HepG2 (cell line): ENCODE measurements at regions not wholly inside any gene's neighbourhood (a gene's known extent, or its start where the extent isn't known, plus 50 kb on each side); places are given as distances from the start of the nearest gene placed in this dataset.

Experiments
- ATAC-seq: fragments of 200-7000 bp; cut with Tn5 transposase; 3 replicates; pipeline ENCODE4 v1.9.1; 2020; ENCODE audit warnings: mild to moderate bottlenecking, moderate library complexity
- BruUV-seq: library from RNA; stranded (reverse); fragments of 400-500 nt; replicated peaks from 2 replicates; lab custom pipeline; 2021; lab: Mats Ljungman, UMichigan
- CTCF ChIA-PET: fragments of 300-600 bp; formaldehyde crosslinking; extraction: SDS; loops from one replicate; lab custom pipeline; 2021; ENCODE audit warnings: low total read pairs, inconsistent platforms, low intra/inter-chr PET ratio; lab: Yijun Ruan, JAX
- POLR2A ChIA-PET: fragments of 350-600 bp; sonication (Branson Sonifier 250); formaldehyde crosslinking; loops from one replicate; lab custom pipeline; 2020; ENCODE audit warnings: antibody characterized with exemption, inconsistent platforms; lab: Yijun Ruan, JAX
- DNase-seq: peaks from one replicate; pipeline ENCODE4 v3.0.0-alpha.2; 2015; ENCODE audit warnings: low spot score
- FAIRE-seq: peaks from 3 replicates; lab custom pipeline; 2011; peaks lifted over from hg19 to GRCh38; lab: Jason Lieb, UNC
- H2AFZ ChIP-seq: one replicate; pipeline ENCODE4 v1.6.1; 2011; ENCODE audit warnings: low read length, inconsistent platforms
- H3K27ac ChIP-seq: fragments of 300-600 bp; 3 replicates; pipeline ENCODE4 v1.8.0; 2011; ENCODE audit warnings: mixed run types, mild to moderate bottlenecking, mixed read lengths, low read length, inconsistent platforms; ENCODE audit not compliant: insufficient read depth; ENCODE audit errors: extremely low read length
- H3K27me3 ChIP-seq, 2 experiments: fragments of 200-600 bp in 1 of 2; 2 replicates in 1 of 2; 3 replicates in 1 of 2; pipeline versions ENCODE4 v1.6.0 to v1.8.0; 2011; ENCODE audit warnings: low read length in 2 of 2, mild to moderate bottlenecking in 2 of 2, moderate library complexity in 2 of 2, inconsistent platforms in 1 of 2; ENCODE audit not compliant: insufficient read depth in 2 of 2, control insufficient read depth in 1 of 2
- H3K36me3 ChIP-seq, 2 experiments: fragments of 200-600 bp in 1 of 2; replicated peaks in 1 of 2; 2 replicates in 1 of 2; 3 replicates in 1 of 2; pipeline versions ENCODE4 v1.5.1 to v1.8.0; 2011; ENCODE audit warnings: low read length in 2 of 2, inconsistent platforms in 1 of 2; ENCODE audit not compliant: insufficient read depth in 2 of 2, control insufficient read depth in 1 of 2
- H3K4me1 ChIP-seq: 2 replicates; pipeline ENCODE4 v1.5.1; 2012; ENCODE audit warnings: low read length, inconsistent platforms; ENCODE audit not compliant: insufficient read depth
- H3K4me2 ChIP-seq: 2 replicates; pipeline ENCODE4 v1.6.0; 2011; ENCODE audit warnings: low read depth, low read length, inconsistent platforms
- H3K4me3 ChIP-seq, 3 experiments: fragments of 200-600 bp in 1 of 3; sonication (generic), shearing (Covaris generic) in 1 of 3; replicated peaks in 1 of 3; 2 replicates each; pipeline ENCODE4 v1.5.1; 2011 to 2016; ENCODE audit warnings: low read length in 3 of 3, inconsistent platforms in 2 of 3, low read depth in 2 of 3, mild to moderate bottlenecking in 2 of 3, control low read depth in 1 of 3, mixed read lengths in 1 of 3; ENCODE audit not compliant: insufficient read depth in 1 of 3
- H3K79me2 ChIP-seq: one replicate; pipeline ENCODE4 v1.6.1; 2011; ENCODE audit warnings: low read length, inconsistent platforms; ENCODE audit not compliant: insufficient read depth
- H3K9ac ChIP-seq: 2 replicates; pipeline ENCODE4 v1.6.0; 2011; ENCODE audit warnings: mild to moderate bottlenecking, low read depth, low read length, inconsistent platforms; ENCODE audit not compliant: insufficient read depth
- H3K9me3 ChIP-seq: 2 replicates; pipeline ENCODE4 v1.5.1; 2012; ENCODE audit warnings: mild to moderate bottlenecking, low read length
- H4K20me1 ChIP-seq: 2 replicates; pipeline ENCODE4 v1.6.0; 2011; ENCODE audit warnings: inconsistent platforms, mild to moderate bottlenecking, low read length, moderate library complexity; ENCODE audit not compliant: insufficient read depth
- CC2D1A ChIP-seq: sonication (generic); formaldehyde crosslinking; IDR thresholded peaks from 2 replicates; pipeline ENCODE4 v1.8.1; 2023; ENCODE audit warnings: mild to moderate bottlenecking, missing genetic modification reagents
- CEBPG ChIP-seq: IDR thresholded peaks from 2 replicates; pipeline ENCODE4 v1.6.1; 2016
- DNMT1 ChIP-seq: sonication (generic); formaldehyde crosslinking; IDR thresholded peaks from 2 replicates; pipeline ENCODE4 v1.5.1; 2020; ENCODE audit warnings: mild to moderate bottlenecking, missing genetic modification reagents
- HMGA1 ChIP-seq: sonication (generic); formaldehyde crosslinking; conservative IDR thresholded peaks from 2 replicates; pipeline ENCODE4 v1.4.0; 2020; ENCODE audit warnings: missing genetic modification reagents
- MAFF ChIP-seq: IDR thresholded peaks from 2 replicates; pipeline ENCODE4 v1.6.1; 2011; ENCODE audit warnings: low read depth, low read length, improper control_type of control experiment
- NR2F6 ChIP-seq, 2 experiments: IDR thresholded peaks; 2 replicates each; pipeline ENCODE4 v1.6.1; 2016; ENCODE audit warnings: antibody characterized with exemption in 1 of 2, mild to moderate bottlenecking in 1 of 2
- SALL1 ChIP-seq: sonication (generic); formaldehyde crosslinking; IDR thresholded peaks from 2 replicates; pipeline ENCODE4 v1.8.0; 2022; ENCODE audit warnings: mild to moderate bottlenecking, missing genetic modification reagents
- ZBTB34 ChIP-seq: sonication (generic); formaldehyde crosslinking; IDR thresholded peaks from 2 replicates; pipeline ENCODE4 v1.8.0; 2022; ENCODE audit warnings: mild to moderate bottlenecking, missing genetic modification reagents
- ZNF235 ChIP-seq: sonication (generic); formaldehyde crosslinking; IDR thresholded peaks from 2 replicates; pipeline ENCODE4 v1.8.1; 2023; ENCODE audit warnings: mild to moderate bottlenecking, missing genetic modification reagents, borderline replicate concordance
- ZSCAN22 ChIP-seq: sonication (generic); formaldehyde crosslinking; IDR thresholded peaks from 2 replicates; pipeline ENCODE4 v1.4.0; 2020; ENCODE audit warnings: mild to moderate bottlenecking, missing genetic modification reagents
- WGBS: methylation state at CpG from one replicate; pipeline ENCODE4 v1.1.6; 2017; ENCODE audit warnings: low lambda C conversion rate; 5-methylcytosine and 5-hydroxymethylcytosine counted together
- in situ Hi-C: cut with HindIII; loops from 2 replicates; pipeline ENCODE4 v1.10.0; 2017; ENCODE audit warnings: low pct_unique_long_range_greater_than_20kb; ENCODE audit not compliant: extremely low pct_ligation_motif_present
- intact Hi-C: fragments of 100-400 bp; cut with micrococcal nuclease; formaldehyde crosslinking; loops from one replicate; pipeline ENCODE4 v1.10.0; 2022; ENCODE audit not compliant: unreplicated experiment
- TF ChIP-seq, protein P1 (sequence below): sonication (generic); formaldehyde crosslinking; conservative IDR thresholded peaks from 2 replicates; pipeline ENCODE4 v1.4.0; 2020; ENCODE audit warnings: mild to moderate bottlenecking, missing genetic modification reagents, moderate library complexity
- TF ChIP-seq, protein P2 (sequence below): sonication (generic); formaldehyde crosslinking; IDR thresholded peaks from 2 replicates; pipeline ENCODE4 v1.8.0; 2022; ENCODE audit warnings: missing genetic modification reagents, mild to moderate bottlenecking, borderline replicate concordance
- TF ChIP-seq, protein P3 (sequence below): sonication (generic); formaldehyde crosslinking; IDR thresholded peaks from 2 replicates; pipeline ENCODE4 v1.4.0; 2020; ENCODE audit warnings: mild to moderate bottlenecking, low read depth, missing genetic modification reagents

GRCh38 chr12:46531059-46531785, 158.6 kb upstream of the SLC38A2 start (continued):
- TF ChIP-seq MAFF (0 out of 2 replicates have a peak, but pooled peaks have one; percentile 4), ZSCAN22 (no peak), SALL1 (peak; percentile 53)
- TF ChIP-seq, protein P1, sequence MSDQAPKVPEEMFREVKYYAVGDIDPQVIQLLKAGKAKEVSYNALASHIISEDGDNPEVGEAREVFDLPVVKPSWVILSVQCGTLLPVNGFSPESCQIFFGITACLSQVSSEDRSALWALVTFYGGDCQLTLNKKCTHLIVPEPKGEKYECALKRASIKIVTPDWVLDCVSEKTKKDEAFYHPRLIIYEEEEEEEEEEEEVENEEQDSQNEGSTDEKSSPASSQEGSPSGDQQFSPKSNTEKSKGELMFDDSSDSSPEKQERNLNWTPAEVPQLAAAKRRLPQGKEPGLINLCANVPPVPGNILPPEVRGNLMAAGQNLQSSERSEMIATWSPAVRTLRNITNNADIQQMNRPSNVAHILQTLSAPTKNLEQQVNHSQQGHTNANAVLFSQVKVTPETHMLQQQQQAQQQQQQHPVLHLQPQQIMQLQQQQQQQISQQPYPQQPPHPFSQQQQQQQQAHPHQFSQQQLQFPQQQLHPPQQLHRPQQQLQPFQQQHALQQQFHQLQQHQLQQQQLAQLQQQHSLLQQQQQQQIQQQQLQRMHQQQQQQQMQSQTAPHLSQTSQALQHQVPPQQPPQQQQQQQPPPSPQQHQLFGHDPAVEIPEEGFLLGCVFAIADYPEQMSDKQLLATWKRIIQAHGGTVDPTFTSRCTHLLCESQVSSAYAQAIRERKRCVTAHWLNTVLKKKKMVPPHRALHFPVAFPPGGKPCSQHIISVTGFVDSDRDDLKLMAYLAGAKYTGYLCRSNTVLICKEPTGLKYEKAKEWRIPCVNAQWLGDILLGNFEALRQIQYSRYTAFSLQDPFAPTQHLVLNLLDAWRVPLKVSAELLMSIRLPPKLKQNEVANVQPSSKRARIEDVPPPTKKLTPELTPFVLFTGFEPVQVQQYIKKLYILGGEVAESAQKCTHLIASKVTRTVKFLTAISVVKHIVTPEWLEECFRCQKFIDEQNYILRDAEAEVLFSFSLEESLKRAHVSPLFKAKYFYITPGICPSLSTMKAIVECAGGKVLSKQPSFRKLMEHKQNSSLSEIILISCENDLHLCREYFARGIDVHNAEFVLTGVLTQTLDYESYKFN (CRISPR knock-in tag): 0 out of 2 replicates have a peak, but pooled peaks have one; percentile 24
- TF ChIP-seq, protein P2, sequence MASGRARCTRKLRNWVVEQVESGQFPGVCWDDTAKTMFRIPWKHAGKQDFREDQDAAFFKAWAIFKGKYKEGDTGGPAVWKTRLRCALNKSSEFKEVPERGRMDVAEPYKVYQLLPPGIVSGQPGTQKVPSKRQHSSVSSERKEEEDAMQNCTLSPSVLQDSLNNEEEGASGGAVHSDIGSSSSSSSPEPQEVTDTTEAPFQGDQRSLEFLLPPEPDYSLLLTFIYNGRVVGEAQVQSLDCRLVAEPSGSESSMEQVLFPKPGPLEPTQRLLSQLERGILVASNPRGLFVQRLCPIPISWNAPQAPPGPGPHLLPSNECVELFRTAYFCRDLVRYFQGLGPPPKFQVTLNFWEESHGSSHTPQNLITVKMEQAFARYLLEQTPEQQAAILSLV: 0 out of 2 replicates have a peak, but pooled peaks have one; percentile 31

DNA sequence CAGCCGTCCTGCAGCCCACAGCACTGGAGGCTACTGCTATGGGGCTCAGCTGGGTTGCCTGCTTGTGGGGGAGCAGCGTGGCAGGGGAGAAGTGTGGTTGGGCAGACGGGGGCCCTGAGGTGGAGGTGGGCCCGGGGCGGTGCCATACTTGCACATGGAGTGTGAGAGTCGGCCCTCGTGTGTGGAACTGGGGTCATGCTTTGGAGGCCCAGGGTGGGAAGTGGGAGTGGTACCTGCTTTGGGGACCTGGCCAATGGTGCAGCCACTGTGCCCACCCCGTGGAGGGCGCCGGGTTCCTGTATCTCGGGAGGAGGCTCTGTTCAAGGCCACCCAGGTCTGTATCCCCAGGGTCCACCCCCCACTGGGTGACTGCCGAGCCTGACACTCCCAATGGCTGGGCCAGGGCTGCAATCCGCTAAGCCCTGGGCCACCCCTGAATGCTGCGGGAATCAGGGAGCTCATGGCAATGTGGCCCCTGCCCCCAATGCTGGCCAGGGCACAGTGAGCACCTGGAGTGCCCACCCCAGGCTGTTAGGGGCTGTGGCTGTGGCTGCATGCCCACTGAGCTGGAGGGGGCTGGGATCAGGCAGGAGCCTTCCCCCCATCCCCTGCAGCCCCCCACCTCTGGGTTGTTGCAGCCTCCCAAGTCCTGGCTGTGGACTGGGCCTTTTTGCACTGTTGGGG, 157.9 kb upstream of the SLC38A2 start:
- DNase-seq (no peak), FAIRE-seq (no peak), ATAC-seq (peak; percentile 26; the same call in 2 of the 3 replicates)
- Histone ChIP-seq H2AFZ (no peak overlapping the region), H3K9ac (no peak overlapping the region), H3K4me2 (no peak overlapping the region), H3K9me3 (0 out of 2 replicates have a peak, but pooled peaks cover 5% of the 10 kb centered on the region), H3K79me2 (no peaks in the 10 kb centered on the region), H4K20me1 (no peaks in the 10 kb centered on the region), H3K4me1 (peaks cover 32% of the 10 kb centered on the region), H3K27me3 (no peaks in the 10 kb centered on the region), H3K27ac (no peak overlapping the region), H3K36me3 (no peaks in the 10 kb centered on the region), H3K4me3 (no peak overlapping the region)
- BruUV-seq: no TSS peak
- ChIA-PET POLR2A (interaction anchor here (1.9 kb wide), 1 partner anchor 160 kb away, joined by 4 read pairs; no protein-coding TSS in a partner anchor), CTCF (no interaction called here)
- 97% methylated on average over 7 of the region's 14 CpGs for WGBS
- TF ChIP-seq ZBTB34 (CRISPR knock-in tag): no peak
- peak; percentile 59; the same call in 1 of the 2 replicates for TF ChIP-seq ZNF235
- no peak for TF ChIP-seq CC2D1A
- no peak for TF ChIP-seq NR2F6 (IDR thresholded peaks at IDR 0.05)
- TF ChIP-seq NR2F6 (CRISPR knock-in tag; IDR thresholded peaks at IDR 0.05): no peak
- no peak for TF ChIP-seq CEBPG
- no peak for TF ChIP-seq HMGA1
- TF ChIP-seq, protein P3, sequence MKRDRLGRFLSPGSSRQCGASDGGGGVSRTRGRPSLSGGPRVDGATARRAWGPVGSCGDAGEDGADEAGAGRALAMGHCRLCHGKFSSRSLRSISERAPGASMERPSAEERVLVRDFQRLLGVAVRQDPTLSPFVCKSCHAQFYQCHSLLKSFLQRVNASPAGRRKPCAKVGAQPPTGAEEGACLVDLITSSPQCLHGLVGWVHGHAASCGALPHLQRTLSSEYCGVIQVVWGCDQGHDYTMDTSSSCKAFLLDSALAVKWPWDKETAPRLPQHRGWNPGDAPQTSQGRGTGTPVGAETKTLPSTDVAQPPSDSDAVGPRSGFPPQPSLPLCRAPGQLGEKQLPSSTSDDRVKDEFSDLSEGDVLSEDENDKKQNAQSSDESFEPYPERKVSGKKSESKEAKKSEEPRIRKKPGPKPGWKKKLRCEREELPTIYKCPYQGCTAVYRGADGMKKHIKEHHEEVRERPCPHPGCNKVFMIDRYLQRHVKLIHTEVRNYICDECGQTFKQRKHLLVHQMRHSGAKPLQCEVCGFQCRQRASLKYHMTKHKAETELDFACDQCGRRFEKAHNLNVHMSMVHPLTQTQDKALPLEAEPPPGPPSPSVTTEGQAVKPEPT: no peak
- no peak for TF ChIP-seq DNMT1 (CRISPR knock-in tag)
- in situ Hi-C loops: no loop called here
- intact Hi-C loops: no loop called here
